CD4-positive, alpha-beta T cell (primary cell): ENCODE measurements at regions not wholly inside any gene's neighbourhood (a gene's known extent, or its start where the extent isn't known, plus 50 kb on each side); places are given as distances from the start of the nearest gene placed in this dataset.

Source experiments
- ATAC-seq: fragments of 200-7000 bp; cut with Tn5 transposase; one replicate; pipeline ENCODE4 v1.10.0; 2022; ENCODE audit warnings: mild to moderate bottlenecking; ENCODE audit not compliant: poor library complexity
- CTCF ChIA-PET: fragments of 350-600 bp; sonication (Branson Sonifier 250); formaldehyde crosslinking; loops from one replicate; lab custom pipeline; 2021; ENCODE audit warnings: antibody characterized with exemption, inconsistent platforms; lab: Charles Lee
- POLR2A ChIA-PET: fragments of 350-600 bp; sonication (Branson Sonifier 250); formaldehyde crosslinking; loops from one replicate; lab custom pipeline; 2021; ENCODE audit warnings: antibody characterized with exemption, inconsistent platforms; lab: Charles Lee
- DNase-seq, 14 experiments: peaks; one replicate each; pipeline ENCODE4 v3.0.0-alpha.2; 2013 to 2020; ENCODE audit warnings: mixed read lengths in 2 of 14
- H3K27ac ChIP-seq, 2 donors: one replicate each; pipeline versions ENCODE4 v1.5.1 to v1.7.0; 2013; ENCODE audit warnings: low read length in 2 of 2, low read depth in 1 of 2, mild to moderate bottlenecking in 1 of 2
- H3K27me3 ChIP-seq, 2 experiments: 1 replicate in 1 of 2; 2 replicates in 1 of 2; pipeline versions ENCODE4 v1.6.1 to v1.7.0; 2013; ENCODE audit warnings: low read length in 2 of 2, control low read depth in 1 of 2, mild to moderate bottlenecking in 1 of 2, moderate library complexity in 1 of 2; ENCODE audit not compliant: insufficient read depth in 2 of 2, control insufficient read depth in 1 of 2
- H3K36me3 ChIP-seq: one replicate; pipeline ENCODE4 v1.6.1; 2013; ENCODE audit warnings: low read length, control low read depth; ENCODE audit not compliant: insufficient read depth
- H3K4me1 ChIP-seq: one replicate; pipeline ENCODE4 v1.6.1; 2013; ENCODE audit warnings: low read length, control low read depth; ENCODE audit not compliant: insufficient read depth
- H3K4me3 ChIP-seq: one replicate; pipeline ENCODE4 v1.5.1; 2013; ENCODE audit warnings: mild to moderate bottlenecking, low read length, moderate library complexity
- H3K9me3 ChIP-seq, 2 experiments: 1 replicate in 1 of 2; 2 replicates in 1 of 2; pipeline versions ENCODE4 v1.6.1 to v1.7.0; 2013; ENCODE audit warnings: low read length in 2 of 2, mild to moderate bottlenecking in 2 of 2, control low read depth in 1 of 2, moderate library complexity in 1 of 2; ENCODE audit not compliant: control insufficient read depth in 1 of 2, insufficient read depth in 1 of 2
- H3K27ac Mint-ChIP-seq: one replicate; pipeline ENCODE4 v1.8.0; 2020; ENCODE audit warnings: mixed read lengths
- H3K27me3 Mint-ChIP-seq: one replicate; pipeline ENCODE4 v1.8.0; 2021; ENCODE audit warnings: mixed read lengths
- H3K36me3 Mint-ChIP-seq: one replicate; pipeline ENCODE4 v1.8.0; 2021; ENCODE audit warnings: low read depth, mixed read lengths
- H3K4me1 Mint-ChIP-seq: one replicate; pipeline ENCODE4 v1.8.0; 2021; ENCODE audit warnings: low read depth, mixed read lengths
- H3K4me3 Mint-ChIP-seq: one replicate; pipeline ENCODE4 v1.8.0; 2020; ENCODE audit warnings: mild to moderate bottlenecking, mixed read lengths
- H3K9me3 Mint-ChIP-seq: one replicate; pipeline ENCODE4 v1.8.0; 2020; ENCODE audit warnings: mixed read lengths
- intact Hi-C, 2 experiments: fragments of 100-400 bp; cut with DNase I in 1 of 2; cut with micrococcal nuclease in 1 of 2; formaldehyde crosslinking; loops; one replicate each; pipeline versions ENCODE4 v1.15.1 to v1.9.0; 2023 to 2025; cut with DNase I, micrococcal nuclease
- TF ChIP-seq, protein P1 (sequence below): fragments of 200-600 bp; IDR thresholded peaks from one replicate; pipeline ENCODE4 v1.8.0; 2022; ENCODE audit warnings: antibody characterized with exemption, mild to moderate bottlenecking

DNA sequence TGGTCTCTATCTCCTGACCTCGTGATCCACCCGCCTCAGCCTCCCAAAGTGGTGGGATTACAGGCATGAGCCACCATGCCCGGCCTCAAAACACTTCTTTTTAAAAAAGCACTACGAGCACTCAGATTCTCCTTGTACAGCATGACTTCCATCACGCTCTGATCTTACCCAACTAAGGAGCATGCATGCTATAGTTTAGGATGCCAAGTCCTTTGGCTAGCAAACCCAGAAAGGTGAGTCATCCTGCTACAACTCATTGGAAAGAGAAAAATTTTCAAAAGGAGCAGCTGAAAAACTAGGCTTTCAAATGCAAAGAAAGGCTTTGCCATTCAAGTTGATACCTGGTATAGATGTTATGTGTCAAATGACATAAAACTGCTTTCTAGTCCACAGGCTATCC is 70.3 kb upstream of the PRICKLE2 start:
- Mint-ChIP-seq H3K4me3 (no peak overlapping the region), H3K9me3 (peaks cover 6% of the 10 kb centered on the region), H3K36me3 (no peaks in the 10 kb centered on the region), H3K27ac (no peak overlapping the region), H3K4me1 (no peaks in the 10 kb centered on the region), H3K27me3 (no peaks in the 10 kb centered on the region)
- H3K36me3 ChIP-seq: no peaks in the 10 kb centered on the region
- H3K9me3 ChIP-seq: peaks cover 6 to 11% of the 10 kb centered on the region in 2 experiments
- intact Hi-C loops: no loop called here
- TF ChIP-seq, protein P1, sequence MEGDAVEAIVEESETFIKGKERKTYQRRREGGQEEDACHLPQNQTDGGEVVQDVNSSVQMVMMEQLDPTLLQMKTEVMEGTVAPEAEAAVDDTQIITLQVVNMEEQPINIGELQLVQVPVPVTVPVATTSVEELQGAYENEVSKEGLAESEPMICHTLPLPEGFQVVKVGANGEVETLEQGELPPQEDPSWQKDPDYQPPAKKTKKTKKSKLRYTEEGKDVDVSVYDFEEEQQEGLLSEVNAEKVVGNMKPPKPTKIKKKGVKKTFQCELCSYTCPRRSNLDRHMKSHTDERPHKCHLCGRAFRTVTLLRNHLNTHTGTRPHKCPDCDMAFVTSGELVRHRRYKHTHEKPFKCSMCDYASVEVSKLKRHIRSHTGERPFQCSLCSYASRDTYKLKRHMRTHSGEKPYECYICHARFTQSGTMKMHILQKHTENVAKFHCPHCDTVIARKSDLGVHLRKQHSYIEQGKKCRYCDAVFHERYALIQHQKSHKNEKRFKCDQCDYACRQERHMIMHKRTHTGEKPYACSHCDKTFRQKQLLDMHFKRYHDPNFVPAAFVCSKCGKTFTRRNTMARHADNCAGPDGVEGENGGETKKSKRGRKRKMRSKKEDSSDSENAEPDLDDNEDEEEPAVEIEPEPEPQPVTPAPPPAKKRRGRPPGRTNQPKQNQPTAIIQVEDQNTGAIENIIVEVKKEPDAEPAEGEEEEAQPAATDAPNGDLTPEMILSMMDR: no peak
- ChIA-PET CTCF (no interaction called here), POLR2A (no interaction called here)
- H3K4me3 ChIP-seq: no peak overlapping the region
- H3K4me1 ChIP-seq: no peaks in the 10 kb centered on the region
- no peak overlapping the region for H3K27ac ChIP-seq
- ATAC-seq (no peak), DNase-seq (no peak)
- H3K27me3 ChIP-seq: no peaks in the 10 kb centered on the region

DNA sequence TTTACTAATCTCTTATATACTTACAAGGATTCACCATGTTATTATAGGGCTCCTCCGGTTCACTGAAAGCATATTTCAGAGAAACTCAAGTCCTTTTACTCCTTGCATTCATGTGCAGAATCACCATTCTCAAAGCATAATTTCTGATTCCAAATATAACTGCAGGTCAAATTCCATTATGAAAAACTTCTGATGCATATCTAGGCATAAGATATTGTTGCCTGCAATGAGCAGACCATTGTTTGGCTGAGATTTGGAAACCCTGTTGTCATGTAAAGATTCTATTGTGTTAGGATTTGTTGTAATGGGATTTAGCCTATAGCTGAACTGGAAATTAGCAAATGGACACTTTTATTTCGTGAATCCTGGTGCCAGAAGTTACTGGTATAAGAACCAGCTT is 69.5 kb upstream of the PRICKLE2 start:
- Histone ChIP-seq H3K36me3 (no peaks in the 10 kb centered on the region), H3K27me3 (no peaks in the 10 kb centered on the region), H3K9me3 (peaks cover 6 to 11% of the 10 kb centered on the region in 2 experiments), H3K27ac (no peak overlapping the region), H3K4me1 (no peaks in the 10 kb centered on the region), H3K4me3 (no peak overlapping the region)
- Mint-ChIP-seq H3K4me3 (no peak overlapping the region), H3K4me1 (no peaks in the 10 kb centered on the region), H3K9me3 (peaks cover 6% of the 10 kb centered on the region), H3K36me3 (no peaks in the 10 kb centered on the region), H3K27ac (no peak overlapping the region), H3K27me3 (no peaks in the 10 kb centered on the region)
- TF ChIP-seq, protein P1: no peak
- POLR2A ChIA-PET: no interaction called here
- intact Hi-C loops: no loop called here
- CTCF ChIA-PET: no interaction called here
- ATAC-seq (no peak), DNase-seq (no peak)

DNA sequence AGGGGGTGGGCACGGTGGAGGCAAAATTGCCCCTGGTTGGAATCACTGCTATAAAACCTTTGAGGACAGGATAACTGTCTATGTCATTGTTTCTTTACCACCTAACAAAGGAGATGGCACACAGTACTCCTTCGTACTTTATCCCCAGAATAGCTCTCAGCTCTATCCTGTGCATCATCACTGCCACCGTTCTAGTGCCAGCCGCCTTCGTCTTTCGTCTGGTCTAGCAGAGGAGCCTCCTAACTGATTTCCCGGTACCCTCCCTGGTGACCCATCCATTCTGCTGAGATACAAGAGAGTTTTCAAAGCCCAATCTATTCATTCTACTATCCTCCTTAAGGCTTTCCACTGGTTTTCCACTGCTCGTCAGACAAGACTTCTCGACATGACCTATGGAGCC is 67.9 kb upstream of the PRICKLE2 start:
- H3K27me3 Mint-ChIP-seq: no peaks in the 10 kb centered on the region
- ChIA-PET CTCF (no interaction called here), POLR2A (no interaction called here)
- no peaks in the 10 kb centered on the region for H3K4me1 Mint-ChIP-seq
- no peak for DNase-seq
- H3K4me1 ChIP-seq: no peaks in the 10 kb centered on the region
- no peak for ATAC-seq
- H3K27ac Mint-ChIP-seq: no peak overlapping the region
- no peaks in the 10 kb centered on the region for H3K36me3 Mint-ChIP-seq
- no peaks in the 10 kb centered on the region for H3K36me3 ChIP-seq
- no peak overlapping the region for H3K4me3 ChIP-seq
- peaks cover 6 to 11% of the 10 kb centered on the region in 2 experiments for H3K9me3 ChIP-seq
- no peaks in the 10 kb centered on the region for H3K27me3 ChIP-seq
- H3K27ac ChIP-seq: no peak overlapping the region
- H3K4me3 Mint-ChIP-seq: no peak overlapping the region
- intact Hi-C loops: no loop called here
- peaks cover 6% of the 10 kb centered on the region for H3K9me3 Mint-ChIP-seq
- TF ChIP-seq, protein P1: no peak
